ENCODE measurements at regions not wholly inside any gene's neighbourhood (a gene's known extent, or its start where the extent isn't known, plus 50 kb on each side); places are given as distances from the start of the nearest gene placed in this dataset.

GRCh38 chr9:3161912-3162311 lies 318.0 kb upstream of the PUM3 start:
- H3K4me3 ChIP-seq: no peak overlapping the region

DNA sequence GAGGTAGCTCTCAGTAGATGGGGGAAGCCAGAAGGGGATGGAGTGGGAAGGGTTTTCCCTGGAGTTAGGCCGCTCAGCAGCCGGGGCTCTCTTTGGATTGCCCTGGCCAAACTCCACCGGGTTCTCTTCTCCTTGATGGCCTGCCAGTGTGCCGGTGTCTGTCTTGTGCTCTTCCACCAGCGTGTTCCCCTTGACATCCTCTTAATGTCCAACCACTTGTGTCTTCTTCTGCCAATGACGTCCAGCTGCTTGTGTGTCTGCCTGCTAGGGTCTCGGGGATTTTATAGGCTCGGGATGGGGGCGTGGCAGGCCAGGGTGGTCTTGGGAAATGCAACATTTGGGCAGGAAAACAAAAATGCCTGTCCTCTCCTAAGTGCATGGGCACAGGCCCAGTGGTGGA lies 313.1 kb upstream of the PUM3 start:
- Histone ChIP-seq H3K9ac (no peak overlapping the region), H3K9me3 (ENCODE audit: low read depth) (peaks cover 1% of the 10 kb centered on the region), H3K4me3 (no peak overlapping the region), H4K20me1 (ENCODE audit: low read depth) (no peaks in the 10 kb centered on the region), H3K36me3 (no peaks in the 10 kb centered on the region), H3K4me2 (no peak overlapping the region), H3K27me3 (no peaks in the 10 kb centered on the region), H3K4me1 (no peaks in the 10 kb centered on the region), H3K27ac (no peak overlapping the region), H3K79me2 (ENCODE audit: low read depth) (no peaks in the 10 kb centered on the region), H2AFZ (replicated peaks) (no peak overlapping the region), H3F3A (ENCODE audit: low read depth) (no peaks in the 10 kb centered on the region)
- Mint-ChIP-seq H3K4me1 (no peaks in the 10 kb centered on the region), H3K36me3 (no peaks in the 10 kb centered on the region), H3K9me3 (no peaks in the 10 kb centered on the region), H3K27me3 (ENCODE audit: insufficient read depth, low read depth) (no peaks in the 10 kb centered on the region), H3K4me3 (no peak overlapping the region), H3K27ac (no peak overlapping the region)
- no peak for DNase-seq (ENCODE audit: low spot score)
- TF ChIP-seq EZH2phosphoT487 (IDR thresholded peaks at IDR 0.05): no peak
- no peak for TF ChIP-seq EZH2 (IDR thresholded peaks at IDR 0.05)
- TF ChIP-seq, protein P1, sequence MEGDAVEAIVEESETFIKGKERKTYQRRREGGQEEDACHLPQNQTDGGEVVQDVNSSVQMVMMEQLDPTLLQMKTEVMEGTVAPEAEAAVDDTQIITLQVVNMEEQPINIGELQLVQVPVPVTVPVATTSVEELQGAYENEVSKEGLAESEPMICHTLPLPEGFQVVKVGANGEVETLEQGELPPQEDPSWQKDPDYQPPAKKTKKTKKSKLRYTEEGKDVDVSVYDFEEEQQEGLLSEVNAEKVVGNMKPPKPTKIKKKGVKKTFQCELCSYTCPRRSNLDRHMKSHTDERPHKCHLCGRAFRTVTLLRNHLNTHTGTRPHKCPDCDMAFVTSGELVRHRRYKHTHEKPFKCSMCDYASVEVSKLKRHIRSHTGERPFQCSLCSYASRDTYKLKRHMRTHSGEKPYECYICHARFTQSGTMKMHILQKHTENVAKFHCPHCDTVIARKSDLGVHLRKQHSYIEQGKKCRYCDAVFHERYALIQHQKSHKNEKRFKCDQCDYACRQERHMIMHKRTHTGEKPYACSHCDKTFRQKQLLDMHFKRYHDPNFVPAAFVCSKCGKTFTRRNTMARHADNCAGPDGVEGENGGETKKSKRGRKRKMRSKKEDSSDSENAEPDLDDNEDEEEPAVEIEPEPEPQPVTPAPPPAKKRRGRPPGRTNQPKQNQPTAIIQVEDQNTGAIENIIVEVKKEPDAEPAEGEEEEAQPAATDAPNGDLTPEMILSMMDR (IDR thresholded peaks at IDR 0.05): no peak

More at GRCh38 chr9:3161912-3162311, 318.0 kb upstream of the PUM3 start:
- no peaks in the 10 kb centered on the region for H3K27me3 Mint-ChIP-seq (ENCODE audit: insufficient read depth, low read depth)
- H3K27ac Mint-ChIP-seq: no peak overlapping the region
- H3F3A ChIP-seq (ENCODE audit: low read depth): no peaks in the 10 kb centered on the region
- no peaks in the 10 kb centered on the region for H3K36me3 Mint-ChIP-seq
- no peaks in the 10 kb centered on the region for H3K36me3 ChIP-seq
- no peak overlapping the region for H3K4me3 Mint-ChIP-seq
- H3K27ac ChIP-seq: no peak overlapping the region
- DNase-seq (ENCODE audit: low spot score): no peak
- H3K9ac ChIP-seq: no peak overlapping the region
- H2AFZ ChIP-seq (replicated peaks): no peak overlapping the region
- no peaks in the 10 kb centered on the region for H4K20me1 ChIP-seq (ENCODE audit: low read depth)
- H3K79me2 ChIP-seq (ENCODE audit: low read depth): no peaks in the 10 kb centered on the region
- H3K9me3 Mint-ChIP-seq: no peaks in the 10 kb centered on the region
- peaks cover 5% of the 10 kb centered on the region for H3K9me3 ChIP-seq (ENCODE audit: low read depth)
- H3K4me1 Mint-ChIP-seq: no peaks in the 10 kb centered on the region
- H3K4me2 ChIP-seq: no peak overlapping the region
- TF ChIP-seq EZH2 (IDR thresholded peaks at IDR 0.05) (no peak), EZH2phosphoT487 (IDR thresholded peaks at IDR 0.05) (no peak)
- TF ChIP-seq, protein P1 (IDR thresholded peaks at IDR 0.05): no peak
- no peaks in the 10 kb centered on the region for H3K27me3 ChIP-seq
- no peaks in the 10 kb centered on the region for H3K4me1 ChIP-seq

DNA sequence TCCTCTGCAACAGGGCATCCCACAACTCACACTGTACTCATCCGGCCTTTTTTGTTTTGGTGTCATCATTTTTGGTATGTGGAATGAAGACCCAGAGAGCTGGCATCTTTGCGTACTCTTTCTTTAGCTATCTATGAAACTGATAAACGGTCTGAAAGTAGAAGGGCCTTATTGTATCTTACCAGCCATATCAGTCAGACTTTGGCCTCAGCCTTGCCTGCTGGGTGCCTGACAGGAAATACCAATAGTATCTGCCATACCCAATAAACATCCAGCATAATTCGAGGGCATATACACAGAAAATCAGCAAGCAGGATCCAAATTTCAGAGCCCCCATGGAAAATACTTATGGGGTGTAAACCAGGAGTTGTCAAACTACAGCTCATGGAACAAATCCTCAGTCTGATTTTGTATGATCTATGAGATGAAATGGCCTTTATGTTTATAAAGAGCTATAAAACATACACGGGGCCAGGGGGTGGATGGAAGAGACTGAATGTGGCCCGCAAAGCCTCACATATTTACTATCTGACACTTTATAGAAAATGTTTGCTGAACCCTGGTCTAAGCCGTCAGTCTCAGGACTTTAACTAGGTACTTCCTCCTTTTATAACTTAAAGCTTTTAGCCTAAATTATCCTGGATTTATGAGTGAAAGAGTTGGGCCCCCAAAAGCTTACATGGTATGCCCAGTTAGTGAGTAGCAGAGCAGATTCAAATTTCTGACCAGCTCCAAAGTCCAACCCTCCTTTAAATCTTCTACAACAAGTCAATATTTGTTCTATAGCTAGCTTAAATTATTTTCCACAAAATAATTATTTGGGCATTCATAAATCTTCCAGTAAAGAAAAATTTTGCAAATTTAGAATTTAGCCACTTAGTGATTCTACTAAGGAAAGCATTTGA lies 308.0 kb upstream of the PUM3 start:
- Histone ChIP-seq H3K4me3 (no peak overlapping the region), H3K4me1 (no peaks in the 10 kb centered on the region), H3K9me3 (ENCODE audit: low read depth) (no peaks in the 10 kb centered on the region), H3K36me3 (no peaks in the 10 kb centered on the region), H2AFZ (replicated peaks) (no peak overlapping the region), H3K27ac (no peak overlapping the region), H3K79me2 (ENCODE audit: low read depth) (no peaks in the 10 kb centered on the region), H4K20me1 (ENCODE audit: low read depth) (no peaks in the 10 kb centered on the region), H3K4me2 (no peak overlapping the region), H3F3A (ENCODE audit: low read depth) (no peaks in the 10 kb centered on the region), H3K27me3 (no peaks in the 10 kb centered on the region), H3K9ac (no peak overlapping the region)
- no peaks in the 10 kb centered on the region for H3K4me1 Mint-ChIP-seq
- DNase-seq (ENCODE audit: low spot score): no peak
- H3K4me3 Mint-ChIP-seq: no peak overlapping the region
- H3K27ac Mint-ChIP-seq: no peak overlapping the region
- H3K27me3 Mint-ChIP-seq (ENCODE audit: insufficient read depth, low read depth): no peaks in the 10 kb centered on the region
- no peaks in the 10 kb centered on the region for H3K36me3 Mint-ChIP-seq
- H3K9me3 Mint-ChIP-seq: no peaks in the 10 kb centered on the region
- TF ChIP-seq EZH2phosphoT487 (IDR thresholded peaks at IDR 0.05) (no peak), EZH2 (IDR thresholded peaks at IDR 0.05) (no peak)
- TF ChIP-seq, protein P1 (IDR thresholded peaks at IDR 0.05): no peak
